ENCODE measurements at regions not wholly inside any gene's neighbourhood (a gene's known extent, or its start where the extent isn't known, plus 50 kb on each side); places are given as distances from the start of the nearest gene placed in this dataset.
"Not testable (repeated sequence)": the region's sequence is repeated elsewhere in the genome, so short reads cannot be mapped to it uniquely, and the experiment has no call there.

DNA sequence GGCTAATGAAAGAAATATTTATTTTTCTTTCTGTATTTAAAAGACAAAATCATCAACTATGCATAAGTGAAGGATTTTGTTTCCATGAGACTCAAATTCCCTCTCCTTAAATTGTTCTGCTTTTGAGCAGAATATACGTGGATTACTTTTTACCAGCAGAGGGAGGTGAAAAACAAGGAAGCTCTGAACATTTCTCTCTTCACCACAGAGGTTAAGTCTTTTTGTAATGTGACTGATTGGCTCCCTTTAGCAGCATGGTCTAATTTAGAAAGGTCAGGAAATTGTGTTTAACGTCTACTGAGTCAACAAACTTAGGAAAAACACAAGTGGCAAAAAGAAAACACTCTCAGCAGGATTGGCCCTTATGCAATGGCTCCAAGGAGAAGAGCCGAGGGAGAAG is 55.1 kb upstream of the F9 start:
- DNase-seq, result no peak

DNA sequence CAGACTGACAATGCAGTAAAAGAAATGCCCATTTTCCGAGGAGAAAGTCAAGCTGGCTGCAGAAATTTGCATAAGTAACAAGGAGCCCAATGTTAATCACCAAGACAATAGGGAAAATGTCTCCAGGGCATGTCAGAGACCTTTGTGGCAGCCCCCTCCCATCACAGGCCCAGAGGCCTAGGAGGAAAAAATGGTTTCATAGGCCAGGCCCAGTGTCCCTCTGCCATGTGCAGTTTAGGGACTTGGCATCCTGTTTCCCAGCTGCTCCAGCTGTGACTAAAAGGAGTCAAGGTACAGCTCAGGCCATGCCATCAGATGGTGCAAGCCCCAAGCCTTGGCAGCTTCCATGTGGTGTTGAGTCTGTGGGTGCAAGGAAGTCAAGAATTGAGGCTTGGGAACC is 68.6 kb upstream of the F9 start:
- DNase-seq, result not testable (repeated sequence)

DNA sequence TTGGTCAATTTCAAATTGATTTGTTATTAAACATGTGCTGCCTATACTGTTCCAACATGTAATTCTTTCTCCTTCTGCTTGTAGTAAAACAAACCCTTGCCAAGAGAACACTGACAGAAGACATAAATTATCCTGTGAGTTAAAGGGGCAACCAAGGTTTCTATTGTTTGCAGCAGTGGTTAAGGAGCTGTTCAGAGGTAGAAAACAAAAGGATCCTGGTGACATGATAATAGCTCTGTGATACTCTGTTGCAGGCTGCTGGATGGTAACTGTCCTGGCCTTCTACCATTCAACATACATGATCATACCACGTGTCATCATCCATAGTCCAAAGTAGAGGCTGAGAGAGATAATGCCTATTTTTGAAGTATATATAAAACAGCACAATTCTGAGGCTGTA is 75.8 kb upstream of the F9 start:
- DNase-seq, result no peak

DNA sequence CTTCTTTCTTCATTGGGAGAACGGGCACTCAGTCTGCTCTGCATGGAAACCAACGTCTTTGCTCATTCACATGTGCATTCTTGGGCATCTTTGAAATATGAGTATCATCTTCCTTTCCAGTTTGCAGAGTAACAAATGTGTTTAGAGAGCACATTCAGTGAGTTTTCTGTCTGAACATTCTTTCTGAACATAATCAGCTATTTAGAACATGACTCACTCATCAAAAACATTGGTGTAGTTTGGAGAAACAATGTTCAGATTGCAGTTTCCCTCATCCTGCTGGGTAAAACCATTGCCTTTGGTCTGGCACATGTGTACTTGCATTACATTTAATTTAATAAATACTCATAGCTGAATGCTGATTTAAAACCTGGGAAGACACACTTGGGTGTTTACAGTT is 81.5 kb upstream of the F9 start:
- DNase-seq, result no peak

- DNase-seq, result no peak
Measured at GRCh38 chrX:139446832-139447231, 83.7 kb upstream of the F9 start.

- DNase-seq, result no peak
Measured at GRCh38 chrX:139429913-139430312, 100.6 kb upstream of the F9 start.

GRCh38 chrX:139423186-139423585 is 107.4 kb upstream of the F9 start:
- no peak for DNase-seq

DNA sequence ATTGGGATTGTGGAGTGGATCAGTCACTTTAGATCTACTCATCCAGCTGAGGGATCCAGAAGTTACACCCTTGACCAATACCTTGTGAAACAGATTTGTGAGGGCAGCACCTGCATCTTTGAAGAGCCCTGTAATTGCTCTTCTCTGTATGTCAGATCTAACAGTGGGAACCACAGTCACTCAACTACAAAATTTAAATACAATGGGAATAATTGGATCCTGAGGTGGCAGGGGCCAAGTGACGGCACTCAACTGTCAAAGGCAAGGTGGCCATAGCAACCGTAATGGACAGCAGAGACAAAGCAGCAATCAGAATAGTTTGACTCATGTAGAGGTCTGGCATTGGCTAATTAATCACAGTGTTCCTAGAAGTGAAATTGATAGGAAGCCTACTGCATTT is 132.3 kb upstream of the F9 start:
- DNase-seq, result not testable (repeated sequence)

- DNase-seq, result no peak
Measured at GRCh38 chrX:139388254-139388653, 142.3 kb upstream of the F9 start.

DNA sequence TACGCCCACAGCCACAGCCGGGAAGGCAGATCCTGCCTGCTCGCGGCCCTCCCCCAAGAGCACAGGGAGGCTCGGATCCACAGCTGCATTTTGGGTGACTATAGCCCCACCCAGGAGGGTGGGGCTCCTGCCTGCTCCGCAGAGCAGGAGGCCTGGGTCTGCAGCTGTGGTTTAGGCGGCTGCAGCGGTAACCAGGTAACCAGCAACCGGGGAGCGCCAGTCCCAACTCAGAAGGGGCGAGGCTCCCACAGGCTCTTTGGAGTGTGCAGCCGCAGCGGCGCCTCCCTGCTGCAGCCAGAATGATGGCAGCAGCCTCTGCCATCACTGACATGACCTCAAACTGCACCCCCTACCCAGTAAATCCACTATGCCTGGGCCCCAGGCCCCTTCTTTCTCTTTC is 148.0 kb upstream of the F9 start:
- no peak for DNase-seq

DNA sequence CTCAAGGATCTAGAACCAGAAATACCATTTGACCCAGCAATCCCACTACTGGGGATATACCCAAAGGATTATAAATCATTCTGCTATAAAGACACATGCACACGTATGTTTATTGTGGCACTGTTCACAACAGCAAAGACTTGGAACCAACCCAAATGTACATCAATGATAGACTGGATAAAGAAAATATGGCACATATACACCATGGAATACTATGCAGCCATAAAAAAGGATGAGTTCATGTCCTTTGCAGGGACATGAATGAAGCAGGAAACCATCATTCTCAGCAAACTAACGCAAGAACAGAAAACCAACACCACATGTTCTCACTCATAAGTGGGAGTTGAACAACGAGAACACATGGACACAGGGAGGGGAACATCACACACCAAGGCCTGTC is 154.0 kb upstream of the F9 start:
- not testable (repeated sequence) for DNase-seq

GRCh38 chrX:139360356-139360755 is 170.2 kb upstream of the F9 start:
- DNase-seq, result no peak

GRCh38 chrX:139342594-139342991 is 187.9 kb upstream of the F9 start:
- DNase-seq, result not testable (repeated sequence)

GRCh38 chrX:139341855-139342593 is 188.5 kb upstream of the F9 start:
- DNase-seq, result not testable (repeated sequence)

- DNase-seq, result no peak
Measured at GRCh38 chrX:139332441-139332840, 198.1 kb upstream of the F9 start.

GRCh38 chrX:139327355-139327754 is 203.2 kb upstream of the F9 start:
- no peak for DNase-seq

- DNase-seq, result no peak
Measured at GRCh38 chrX:139324756-139325155, 205.8 kb upstream of the F9 start.

DNA sequence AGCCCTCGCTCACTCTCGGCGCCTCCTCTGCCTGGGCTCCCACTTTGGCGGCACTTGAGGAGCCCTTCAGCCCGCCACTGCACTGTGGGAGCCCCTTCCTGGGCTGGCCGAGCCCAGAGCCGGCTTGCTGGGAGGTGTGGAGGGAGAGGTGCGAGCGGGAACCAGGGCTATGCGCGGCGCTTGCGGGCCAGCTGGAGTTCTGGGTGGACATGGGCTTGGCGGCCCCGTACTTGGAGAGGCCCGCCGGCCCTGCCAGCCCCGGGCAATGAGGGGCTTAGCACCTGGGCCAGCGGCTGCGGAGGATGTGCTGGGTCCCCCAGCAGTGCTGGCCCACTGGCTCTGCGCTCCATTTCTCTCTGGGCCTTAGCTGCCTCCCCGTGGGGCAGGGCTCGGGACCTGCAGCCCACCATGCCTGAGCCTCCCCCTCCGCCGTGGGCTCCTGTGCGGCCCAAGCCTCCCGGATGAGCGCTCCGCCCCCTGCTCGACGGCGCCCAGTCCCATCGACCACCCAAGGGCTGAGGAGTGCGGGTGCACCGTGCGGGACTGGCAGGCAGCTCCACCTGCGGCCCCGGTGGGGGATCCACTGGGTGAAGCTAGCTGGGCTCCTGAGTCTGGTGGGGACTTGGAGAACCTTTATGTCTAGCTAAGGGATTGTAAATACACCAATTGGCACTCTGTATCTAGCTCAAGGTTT is 209.7 kb upstream of the F9 start:
- DNase-seq, result not testable (repeated sequence)

- DNase-seq, result not testable (repeated sequence)
Measured at GRCh38 chrX:139306675-139307074, 223.9 kb upstream of the F9 start.

- no peak for DNase-seq
Measured at GRCh38 chrX:139304471-139304870, 226.1 kb upstream of the F9 start.

DNA sequence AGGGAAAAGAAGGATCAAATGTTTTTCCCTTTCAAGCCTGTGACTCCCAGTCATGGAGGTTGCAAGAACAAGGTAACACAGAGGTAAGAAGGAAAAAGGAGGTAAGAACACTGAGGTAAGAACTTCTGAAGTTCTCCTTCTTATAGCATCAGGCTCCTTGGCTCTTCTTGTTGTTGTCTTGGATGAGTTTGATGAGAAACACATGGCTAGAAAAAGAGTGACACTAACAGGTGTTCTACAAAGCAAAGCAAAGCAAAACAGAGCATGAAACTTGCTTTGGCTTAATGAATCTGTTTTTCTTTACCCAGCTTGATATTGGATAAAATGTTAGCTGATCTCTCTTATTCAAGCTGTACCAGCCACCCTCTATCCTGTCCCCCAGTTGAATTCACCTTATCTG is 231.2 kb upstream of the F9 start:
- no peak for DNase-seq

- DNase-seq, result no peak
Measured at GRCh38 chrX:139298437-139298836, 232.1 kb upstream of the F9 start.

- no peak for DNase-seq
Measured at GRCh38 chrX:139297638-139298037, 232.9 kb upstream of the F9 start.

DNA sequence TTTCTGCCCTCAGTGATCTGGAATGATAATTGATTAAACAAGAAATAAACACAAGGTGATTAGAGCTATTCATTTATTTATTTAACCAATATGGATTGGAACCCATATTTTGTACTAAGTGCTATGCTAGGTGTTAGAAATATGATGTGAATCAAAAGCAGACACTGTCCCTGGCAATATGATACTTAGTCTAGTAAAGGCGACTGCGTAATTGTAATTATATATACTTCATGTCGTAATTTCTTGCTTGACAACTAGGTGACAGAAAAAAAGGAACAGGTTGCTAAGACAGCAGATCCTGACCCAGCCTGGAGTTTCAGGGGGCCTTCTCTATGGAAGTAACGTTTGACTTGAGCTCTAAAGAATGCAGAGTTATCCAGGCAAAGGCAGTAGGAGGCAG is 236.5 kb upstream of the F9 start:
- no peak for DNase-seq

DNA sequence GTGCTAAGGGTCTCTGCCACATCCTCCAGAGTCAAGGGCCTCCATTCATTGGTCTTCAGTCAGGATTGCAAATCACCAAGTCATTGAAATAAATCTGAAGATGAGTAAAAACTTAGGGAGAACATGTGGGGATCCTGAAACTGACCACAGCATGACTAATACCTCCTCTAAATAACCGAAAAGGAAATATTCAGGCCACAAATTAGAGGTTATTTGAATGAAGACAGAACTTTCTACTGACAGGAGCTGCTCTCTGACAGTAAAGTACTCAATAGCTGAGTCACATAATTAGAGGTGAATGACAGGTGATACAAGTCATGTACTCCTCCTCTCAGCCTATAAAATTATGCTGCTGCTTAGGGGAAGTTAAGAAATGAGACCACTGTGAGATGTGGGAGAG is 240.2 kb upstream of the F9 start:
- no peak for DNase-seq
